Heart right ventricle (tissue), 16 donors: ENCODE measurements at regions not wholly inside any gene's neighbourhood (a gene's known extent, or its start where the extent isn't known, plus 50 kb on each side); places are given as distances from the start of the nearest gene placed in this dataset.
"Not testable (repeated sequence)": the region's sequence is repeated elsewhere in the genome, so short reads cannot be mapped to it uniquely, and the experiment has no call there.

Source experiments
- ATAC-seq, 8 donors: fragments of 200-7000 bp; cut with Tn5 transposase; one replicate each; pipeline ENCODE4 v1.9.1; 2020; ENCODE audit warnings: mild to moderate bottlenecking in 8 of 8, moderate library complexity in 8 of 8, moderate number of reproducible peaks in 1 of 8
- DNase-seq, 2 donors: peaks; one replicate each; pipeline ENCODE4 v3.0.0-alpha.2; 2020
- H3K27ac ChIP-seq, 10 donors: fragments of 200-600 bp; sonication (generic) in 2 of 10; one replicate each; pipeline versions ENCODE4 v1.5.0 to v1.8.0; 2020 to 2022; ENCODE audit warnings: mild to moderate bottlenecking in 3 of 10
- H3K27me3 ChIP-seq, 7 donors: fragments of 200-600 bp; one replicate each; pipeline ENCODE4 v1.8.0; 2021 to 2022; ENCODE audit warnings: mild to moderate bottlenecking in 2 of 7
- H3K36me3 ChIP-seq, 9 donors: fragments of 200-600 bp; sonication (generic) in 1 of 9; one replicate each; pipeline versions ENCODE4 v1.5.0 to v1.8.0; 2020 to 2022; ENCODE audit warnings: mild to moderate bottlenecking in 2 of 9
- H3K4me1 ChIP-seq, 9 donors: fragments of 200-600 bp; sonication (generic) in 1 of 9; one replicate each; pipeline versions ENCODE4 v1.5.0 to v1.8.0; 2020 to 2022; ENCODE audit warnings: mild to moderate bottlenecking in 4 of 9
- H3K4me3 ChIP-seq, 10 donors: fragments of 200-600 bp; sonication (generic) in 2 of 10; one replicate each; pipeline versions ENCODE4 v1.5.0 to v1.8.0; 2020 to 2022; ENCODE audit warnings: mild to moderate bottlenecking in 7 of 10, moderate library complexity in 2 of 10
- H3K9me3 ChIP-seq, 11 donors: fragments of 200-600 bp in 10 of 11; sonication (generic) in 2 of 11; one replicate each; pipeline versions ENCODE4 v1.5.0 to v1.8.0; 2013 to 2022; ENCODE audit warnings: mild to moderate bottlenecking in 2 of 11, control low read depth in 1 of 11, moderate library complexity in 1 of 11
- WGBS, 2 donors: extraction: QIAGEN DNeasy Blood & Tissue Kit; methylation state at CpG; one replicate each; pipeline ENCODE4 v1.1.7; 2013; ENCODE audit warnings: inconsistent platforms in 1 of 2; 5-methylcytosine and 5-hydroxymethylcytosine counted together
- intact Hi-C, 10 donors: fragments of 100-400 bp; cut with DNase I; formaldehyde crosslinking; loops; one replicate each; pipeline versions ENCODE4 v1.11.1 to v1.14.2; 2022
- donor health status: Arrhythmogenic right ventricular cardiomyopathy.
- donor health status: ischemic (EF 13 %, LVEDD 7.1; RV severe dilation, severe dysfunction).
- donor health status: healthy with polysubstance abuse.
- donor health status: DM: no; HTN: yes; CAD: no.
- donor health status: DM: no; HTN: no; CAD: no.
- donor health status: ischemic (EF 25% LVEDD 6.9; RV normal size, moderate dysfunction).
- donor health status: ischemic (EF 25% LVEDD 5.7; RV mildly dilated, moderate dysfunction).
- donor health status: healthy.
- donor health status: DM: yes; HTN: yes; CAD: no.
- donor health status: Ischemic cardiomyopathy.
- donor health status: ischemic (EF 35%, LVEDD 5.7; RV mildly dilated, moderate dysfunction).
- donor health status: nonischemic (EF 11% LVEDD 7.7; RV severe dilation, severe dysfunction).
- donor health status: DM: yes; HTN: yes; CAD: no.
- donor health status: PGD.
- donor health status: ischemic (EF 29% LVEDD 5.4; RV normal size, mild dysfunction).
- donor health status: nonischemic (EF 23%, LVEDD 6.1; RV moderate dilation, normal function).

GRCh38 chr1:148049115-148049496 lies 103.0 kb downstream of the NBPF11 start:
- intact Hi-C loops, H3K4me1 ChIP-seq, H3K9me3 ChIP-seq, H3K27ac ChIP-seq, H3K36me3 ChIP-seq, ATAC-seq: not testable (repeated sequence)
- 1% methylated on average over 24 to 25 of the region's 25 CpGs for WGBS, 2 donors
- peak in 1 of 2 donors; percentile 9 for DNase-seq
- Histone ChIP-seq H3K4me3 (peak overlapping the region in 7 of 10 donors; percentile 13 to 43 (median 35)), H3K27me3 (peaks cover 0 to 23% (median 4%) of the 10 kb centered on the region in 7 donors)

GRCh38 chr1:148048423-148049114 lies 103.5 kb downstream of the NBPF11 start:
- Histone ChIP-seq H3K27me3 (peaks cover 0 to 23% (median 4%) of the 10 kb centered on the region in 7 donors), H3K4me3 (peak overlapping the region in 7 of 10 donors; percentile 13 to 43 (median 35))
- H3K27ac ChIP-seq, H3K9me3 ChIP-seq, H3K36me3 ChIP-seq, ATAC-seq, intact Hi-C loops, H3K4me1 ChIP-seq: not testable (repeated sequence)
- DNase-seq = peak in 1 of 2 donors; percentile 7
- 14 to 20% methylated on average over 32 to 44 of the region's 51 CpGs for WGBS, 2 donors

GRCh38 chr1:148045872-148046271 lies 106.2 kb downstream of the NBPF11 start:
- peaks cover 0 to 23% (median 4%) of the 10 kb centered on the region in 7 donors for H3K27me3 ChIP-seq
- H3K9me3 ChIP-seq, H3K27ac ChIP-seq, H3K4me1 ChIP-seq, H3K4me3 ChIP-seq, intact Hi-C loops, H3K36me3 ChIP-seq, DNase-seq: not testable (repeated sequence)
- peak in 1 of 8 donors; percentile 11 for ATAC-seq
- 83 to 85% methylated on average over 3 of the region's 4 CpGs for WGBS, 2 donors

GRCh38 chr1:148044495-148044894 lies 107.6 kb downstream of the NBPF11 start:
- H3K4me1 ChIP-seq, ATAC-seq, H3K27ac ChIP-seq, intact Hi-C loops, DNase-seq, H3K4me3 ChIP-seq, H3K36me3 ChIP-seq, H3K9me3 ChIP-seq: not testable (repeated sequence)
- H3K27me3 ChIP-seq = peaks cover 0 to 21% (median 4%) of the 10 kb centered on the region in 7 donors
- WGBS, 2 donors = 87 to 91% methylated on average over 6 of the region's 6 CpGs
